GM18907 (cell line): ENCODE measurements at regions not wholly inside any gene's neighbourhood (a gene's known extent, or its start where the extent isn't known, plus 50 kb on each side); places are given as distances from the start of the nearest gene placed in this dataset.
"Not testable (repeated sequence)": the region's sequence is repeated elsewhere in the genome, so short reads cannot be mapped to it uniquely, and the experiment has no call there.

Experiments
- ATAC-seq: cut with Tn5 transposase; IDR thresholded peaks from one replicate; pipeline ENCODE4 v1.9.1; 2021; ENCODE audit warnings: mild to moderate bottlenecking, moderate library complexity; ENCODE audit not compliant: unreplicated experiment

- ATAC-seq: no peak
Measured at GRCh38 chr9:101893661-101894646, 155.5 kb upstream of the GRIN3A start.

GRCh38 chr9:101881508-101881907 is 143.1 kb upstream of the GRIN3A start:
- ATAC-seq: no peak

- ATAC-seq: no peak
Measured at GRCh38 chr9:101880846-101881245, 142.4 kb upstream of the GRIN3A start.

- no peak for ATAC-seq
Measured at GRCh38 chr9:101878734-101879133, 140.3 kb upstream of the GRIN3A start.

- ATAC-seq: no peak
Measured at GRCh38 chr9:101877439-101877838, 139.0 kb upstream of the GRIN3A start.

GRCh38 chr9:101861472-101861871 is 123.0 kb upstream of the GRIN3A start:
- no peak for ATAC-seq

GRCh38 chr9:101860920-101861319 is 122.5 kb upstream of the GRIN3A start:
- ATAC-seq: no peak

GRCh38 chr9:101859620-101860019 is 121.2 kb upstream of the GRIN3A start:
- ATAC-seq: no peak

GRCh38 chr9:101858026-101858425 is 119.6 kb upstream of the GRIN3A start:
- no peak for ATAC-seq

GRCh38 chr9:101849102-101849707 is 110.8 kb upstream of the GRIN3A start:
- no peak for ATAC-seq

- no peak for ATAC-seq
Measured at GRCh38 chr9:101848485-101848919, 110.1 kb upstream of the GRIN3A start.

- ATAC-seq: no peak
Measured at GRCh38 chr9:101846161-101846560, 107.7 kb upstream of the GRIN3A start.

- ATAC-seq: no peak
Measured at GRCh38 chr9:101840694-101841188, 102.3 kb upstream of the GRIN3A start.

GRCh38 chr9:101838988-101839387 is 100.5 kb upstream of the GRIN3A start:
- ATAC-seq: not testable (repeated sequence)

GRCh38 chr9:101836021-101836420 is 97.6 kb upstream of the GRIN3A start:
- ATAC-seq: no peak

- no peak for ATAC-seq
Measured at GRCh38 chr9:101832486-101832885, 94.0 kb upstream of the GRIN3A start.

GRCh38 chr9:101821450-101821849 is 83.0 kb upstream of the GRIN3A start:
- not testable (repeated sequence) for ATAC-seq

- ATAC-seq: not testable (repeated sequence)
Measured at GRCh38 chr9:101820983-101821382, 82.5 kb upstream of the GRIN3A start.

- ATAC-seq: no peak
Measured at GRCh38 chr9:101814064-101814463, 75.6 kb upstream of the GRIN3A start.

- not testable (repeated sequence) for ATAC-seq
Measured at GRCh38 chr9:101807879-101808278, 69.4 kb upstream of the GRIN3A start.

GRCh38 chr9:101796044-101796443 is 57.6 kb upstream of the GRIN3A start:
- no peak for ATAC-seq

- no peak for ATAC-seq
Measured at GRCh38 chr9:101795147-101795546, 56.7 kb upstream of the GRIN3A start.
